ENCODE measurements at regions not wholly inside any gene's neighbourhood (a gene's known extent, or its start where the extent isn't known, plus 50 kb on each side); places are given as distances from the start of the nearest gene placed in this dataset.

DNA sequence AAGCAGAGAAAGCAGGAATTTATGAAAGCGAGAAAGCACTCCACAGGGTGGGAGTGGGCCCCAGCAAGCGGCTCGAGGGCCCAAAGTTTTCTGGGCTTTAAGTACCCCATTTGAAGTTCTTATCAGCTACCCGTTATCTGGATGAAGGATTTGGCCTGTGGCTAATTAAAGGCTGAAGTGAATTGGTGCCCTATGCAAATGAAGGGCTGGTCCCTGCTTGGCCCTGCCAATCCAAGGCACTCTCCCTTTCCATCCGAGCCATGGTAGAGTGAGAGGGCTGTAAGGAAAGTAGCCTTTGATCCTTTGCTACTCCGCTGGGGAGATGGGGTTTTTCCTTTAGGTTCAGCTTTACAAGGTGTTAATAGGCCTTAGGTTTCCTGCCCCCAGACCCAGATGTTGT is 469.3 kb upstream of the CFAP20DC start:
- DNase-seq (ENCODE audit: extremely low spot score): no peak
- intact Hi-C loops (cut with DNase I): no loop called here
- no peaks in the 10 kb centered on the region for H3K27me3 ChIP-seq
- no peak overlapping the region for H3K4me3 ChIP-seq
- WGBS: 88% methylated on average over 5 of the region's 6 CpGs
- no peak overlapping the region for H3K27ac ChIP-seq (replicated peaks in 1 of 4)
- H3K9me3 ChIP-seq: no peaks in the 10 kb centered on the region
- no peaks in the 10 kb centered on the region for H3K36me3 ChIP-seq
- no peaks in the 10 kb centered on the region for H3K4me1 ChIP-seq
- no peak for TF ChIP-seq POLR2AphosphoS5 (IDR thresholded peaks at IDR 0.05)
- TF ChIP-seq, protein P1, sequence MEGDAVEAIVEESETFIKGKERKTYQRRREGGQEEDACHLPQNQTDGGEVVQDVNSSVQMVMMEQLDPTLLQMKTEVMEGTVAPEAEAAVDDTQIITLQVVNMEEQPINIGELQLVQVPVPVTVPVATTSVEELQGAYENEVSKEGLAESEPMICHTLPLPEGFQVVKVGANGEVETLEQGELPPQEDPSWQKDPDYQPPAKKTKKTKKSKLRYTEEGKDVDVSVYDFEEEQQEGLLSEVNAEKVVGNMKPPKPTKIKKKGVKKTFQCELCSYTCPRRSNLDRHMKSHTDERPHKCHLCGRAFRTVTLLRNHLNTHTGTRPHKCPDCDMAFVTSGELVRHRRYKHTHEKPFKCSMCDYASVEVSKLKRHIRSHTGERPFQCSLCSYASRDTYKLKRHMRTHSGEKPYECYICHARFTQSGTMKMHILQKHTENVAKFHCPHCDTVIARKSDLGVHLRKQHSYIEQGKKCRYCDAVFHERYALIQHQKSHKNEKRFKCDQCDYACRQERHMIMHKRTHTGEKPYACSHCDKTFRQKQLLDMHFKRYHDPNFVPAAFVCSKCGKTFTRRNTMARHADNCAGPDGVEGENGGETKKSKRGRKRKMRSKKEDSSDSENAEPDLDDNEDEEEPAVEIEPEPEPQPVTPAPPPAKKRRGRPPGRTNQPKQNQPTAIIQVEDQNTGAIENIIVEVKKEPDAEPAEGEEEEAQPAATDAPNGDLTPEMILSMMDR (IDR thresholded peaks at IDR 0.05): no peak
- TF ChIP-seq POLR2A (IDR thresholded peaks at IDR 0.05; ENCODE audit: low read depth): no peak
- no peak for TF ChIP-seq EP300 (IDR thresholded peaks at IDR 0.05)

DNA sequence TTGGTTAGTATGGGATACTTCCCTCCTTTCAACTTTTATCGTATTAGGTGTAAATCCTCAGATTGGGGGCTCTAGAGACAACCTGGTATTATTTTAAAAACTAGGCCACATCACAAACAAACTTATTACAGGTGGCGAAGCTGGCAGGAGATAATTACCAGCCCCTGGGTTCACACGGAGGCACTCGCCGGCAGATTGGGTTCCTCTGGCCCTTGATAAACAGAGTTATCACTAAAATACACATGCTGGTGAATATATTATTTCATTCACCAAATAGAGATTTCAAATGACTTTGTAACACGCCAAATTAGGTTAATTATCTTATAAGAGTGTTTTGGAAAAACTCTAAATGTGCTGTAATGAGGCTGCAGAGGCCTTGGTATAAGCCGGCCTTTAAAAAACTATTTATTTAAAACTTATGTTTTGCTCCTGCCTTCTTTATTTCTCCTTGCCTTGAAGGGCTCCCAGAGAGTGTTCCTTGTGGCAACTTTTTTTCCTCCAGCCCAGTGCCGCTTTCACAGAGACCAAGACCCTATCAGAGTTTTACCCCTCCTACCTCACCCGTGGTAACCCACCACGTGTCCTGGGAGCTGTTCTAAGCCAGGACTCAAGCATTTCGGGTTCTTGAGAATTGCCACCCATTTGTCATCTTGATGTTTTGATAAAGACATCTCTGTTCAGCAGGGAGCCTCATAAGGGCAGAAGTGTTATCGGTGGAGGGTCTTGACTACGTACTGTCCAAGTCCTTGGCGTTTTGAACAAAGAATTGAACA is 468.6 kb upstream of the CFAP20DC start:
- no peak overlapping the region for H3K4me3 ChIP-seq
- TF ChIP-seq POLR2AphosphoS5 (IDR thresholded peaks at IDR 0.05): no peak
- no peak for DNase-seq (ENCODE audit: extremely low spot score)
- no peaks in the 10 kb centered on the region for H3K4me1 ChIP-seq
- WGBS: 90% methylated on average over 14 of the region's 14 CpGs
- no peaks in the 10 kb centered on the region for H3K9me3 ChIP-seq
- no peaks in the 10 kb centered on the region for H3K27me3 ChIP-seq
- intact Hi-C loops (cut with DNase I): no loop called here
- no peaks in the 10 kb centered on the region for H3K36me3 ChIP-seq
- no peak overlapping the region for H3K27ac ChIP-seq (replicated peaks in 1 of 4)

DNA sequence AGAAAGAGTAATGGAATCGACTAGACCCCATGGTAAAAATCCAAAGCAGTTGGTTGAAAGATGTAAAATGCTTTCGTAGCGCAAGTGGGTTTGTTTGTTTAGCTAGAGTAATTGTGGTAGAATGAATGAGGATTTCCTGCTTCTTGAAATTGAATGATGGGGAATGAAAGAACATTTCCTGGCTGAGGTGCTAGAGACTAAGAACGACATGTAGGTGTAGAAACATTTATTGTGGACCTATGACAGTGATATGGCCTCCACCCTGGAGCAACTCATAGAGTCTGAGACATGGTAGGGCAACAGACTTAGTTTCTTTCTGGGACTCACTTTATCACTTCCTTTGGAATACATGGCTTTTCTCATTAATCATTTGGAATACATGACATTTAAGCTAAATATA is 467.6 kb upstream of the CFAP20DC start:
- Histone ChIP-seq H3K9me3 (no peaks in the 10 kb centered on the region), H3K27me3 (no peaks in the 10 kb centered on the region), H3K4me3 (no peak overlapping the region), H3K4me1 (no peaks in the 10 kb centered on the region), H3K36me3 (no peaks in the 10 kb centered on the region), H3K27ac (replicated peaks in 1 of 4) (no peak overlapping the region)
- TF ChIP-seq EP300 (IDR thresholded peaks at IDR 0.05) (no peak), POLR2AphosphoS5 (IDR thresholded peaks at IDR 0.05) (no peak), POLR2A (IDR thresholded peaks at IDR 0.05; ENCODE audit: low read depth) (no peak)
- TF ChIP-seq, protein P1 (IDR thresholded peaks at IDR 0.05): no peak
- intact Hi-C loops (cut with DNase I): no loop called here
- WGBS: 79% methylated on average over 4 of the region's 4 CpGs
- no peak for DNase-seq (ENCODE audit: extremely low spot score)

DNA sequence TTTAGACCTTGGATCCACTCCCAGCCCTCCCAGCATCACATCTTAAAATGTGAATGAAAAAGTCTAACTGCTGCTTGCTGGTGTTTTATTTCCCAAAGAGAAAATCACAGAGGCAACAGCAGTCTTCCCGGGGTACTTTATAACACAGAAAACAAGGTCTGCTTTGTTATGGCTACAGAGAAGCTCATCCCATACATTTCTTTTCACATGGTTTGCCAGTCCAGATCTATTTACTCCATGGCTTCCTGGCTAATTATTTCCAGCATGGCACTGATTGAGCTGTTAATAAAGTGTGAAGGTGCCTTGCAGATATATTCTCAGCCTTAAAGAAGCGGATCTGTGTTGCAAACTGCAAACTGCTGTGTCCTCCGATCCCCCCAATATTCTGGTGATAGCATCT is 466.1 kb upstream of the CFAP20DC start:
- H3K27me3 ChIP-seq: no peaks in the 10 kb centered on the region
- H3K27ac ChIP-seq (replicated peaks in 1 of 4): no peak overlapping the region
- intact Hi-C loops (cut with DNase I): no loop called here
- TF ChIP-seq POLR2A (IDR thresholded peaks at IDR 0.05; ENCODE audit: low read depth): no peak
- no peak for TF ChIP-seq POLR2AphosphoS5 (IDR thresholded peaks at IDR 0.05)
- TF ChIP-seq, protein P1 (IDR thresholded peaks at IDR 0.05): no peak
- no peak for TF ChIP-seq EP300 (IDR thresholded peaks at IDR 0.05)
- no peak overlapping the region for H3K4me3 ChIP-seq
- no peaks in the 10 kb centered on the region for H3K4me1 ChIP-seq
- no peak for DNase-seq (ENCODE audit: extremely low spot score)
- H3K36me3 ChIP-seq: no peaks in the 10 kb centered on the region
- no peaks in the 10 kb centered on the region for H3K9me3 ChIP-seq
- WGBS: 68% methylated on average over 3 of the region's 3 CpGs

DNA sequence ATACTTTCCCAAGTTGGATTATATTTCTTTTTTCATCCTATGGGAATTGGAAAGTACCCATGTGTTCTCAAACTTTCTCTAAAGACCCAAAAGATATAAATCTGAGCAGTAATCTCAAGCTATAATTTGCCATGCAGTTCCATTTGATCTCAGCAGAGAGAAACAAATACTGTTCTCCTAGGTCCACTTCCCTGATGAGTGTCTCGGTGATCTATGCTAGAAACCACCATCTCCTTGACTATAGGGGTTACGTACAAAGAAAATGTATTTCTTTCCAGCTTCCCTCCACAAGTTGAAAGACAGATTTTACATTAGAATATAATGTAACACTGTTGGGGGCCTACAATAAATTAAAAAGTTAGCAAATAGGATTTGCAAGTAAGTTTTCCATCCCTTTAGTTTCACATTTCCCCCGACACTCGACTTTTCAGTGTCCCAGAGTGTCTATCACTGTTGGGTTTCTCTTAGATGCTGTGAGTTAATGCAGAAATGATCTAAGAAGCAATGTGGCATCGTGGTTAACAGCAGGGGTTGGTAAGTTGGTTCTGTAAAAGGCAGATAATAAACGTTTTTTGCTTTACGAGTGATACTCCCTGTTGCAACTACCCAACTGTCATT is 465.1 kb upstream of the CFAP20DC start:
- H3K4me3 ChIP-seq: no peak overlapping the region
- intact Hi-C loops (cut with DNase I): no loop called here
- no peaks in the 10 kb centered on the region for H3K9me3 ChIP-seq
- no peaks in the 10 kb centered on the region for H3K4me1 ChIP-seq
- H3K27me3 ChIP-seq: no peaks in the 10 kb centered on the region
- 77% methylated on average over 7 of the region's 7 CpGs for WGBS
- no peak for DNase-seq (ENCODE audit: extremely low spot score)
- no peak overlapping the region for H3K27ac ChIP-seq (replicated peaks in 1 of 4)
- TF ChIP-seq POLR2A (IDR thresholded peaks at IDR 0.05; ENCODE audit: low read depth) (no peak), POLR2AphosphoS5 (IDR thresholded peaks at IDR 0.05) (no peak), EP300 (IDR thresholded peaks at IDR 0.05) (no peak)
- TF ChIP-seq, protein P1 (IDR thresholded peaks at IDR 0.05): no peak
- H3K36me3 ChIP-seq: no peaks in the 10 kb centered on the region
